ENCODE measurements at regions not wholly inside any gene's neighbourhood (a gene's known extent, or its start where the extent isn't known, plus 50 kb on each side); places are given as distances from the start of the nearest gene placed in this dataset.
"Not testable (repeated sequence)": the region's sequence is repeated elsewhere in the genome, so short reads cannot be mapped to it uniquely, and the experiment has no call there.

- no peak overlapping the region for H3K9ac ChIP-seq (ENCODE audit: low read depth, low read length)
- H3K9me3 ChIP-seq (ENCODE audit: insufficient read depth, low read depth, low read length), result no peaks in the 10 kb centered on the region
- 96% methylated on average over 14 of the region's 14 CpGs for WGBS
- no peak overlapping the region for H3K27ac ChIP-seq (ENCODE audit: low read depth, low read length)
- H3K4me3 ChIP-seq (ENCODE audit: low read length), result no peak overlapping the region
- no peaks in the 10 kb centered on the region for H3K4me1 ChIP-seq (ENCODE audit: insufficient read depth, low read length)
- no peaks in the 10 kb centered on the region for H3K36me3 ChIP-seq (ENCODE audit: insufficient read depth, low read length)
- no peaks in the 10 kb centered on the region for H3K27me3 ChIP-seq (ENCODE audit: insufficient read depth, low read length)
These were observed 178.8 kb upstream of the PFKP start for GRCh38 chr10:2888403-2889004.

GRCh38 chr10:2887391-2888070 lies 179.8 kb upstream of the PFKP start:
- no peaks in the 10 kb centered on the region for H3K9me3 ChIP-seq (ENCODE audit: insufficient read depth, low read depth, low read length)
- H3K9ac ChIP-seq (ENCODE audit: low read depth, low read length), result no peak overlapping the region
- no peaks in the 10 kb centered on the region for H3K27me3 ChIP-seq (ENCODE audit: insufficient read depth, low read length)
- no peak overlapping the region for H3K4me3 ChIP-seq (ENCODE audit: low read length)
- WGBS, result 90% methylated on average over 12 of the region's 12 CpGs
- H3K27ac ChIP-seq (ENCODE audit: low read depth, low read length), result no peak overlapping the region
- H3K36me3 ChIP-seq (ENCODE audit: insufficient read depth, low read length), result no peaks in the 10 kb centered on the region
- no peaks in the 10 kb centered on the region for H3K4me1 ChIP-seq (ENCODE audit: insufficient read depth, low read length)

GRCh38 chr10:2886662-2887061 lies 180.7 kb upstream of the PFKP start:
- no peaks in the 10 kb centered on the region for H3K27me3 ChIP-seq (ENCODE audit: insufficient read depth, low read length)
- no peaks in the 10 kb centered on the region for H3K36me3 ChIP-seq (ENCODE audit: insufficient read depth, low read length)
- no peaks in the 10 kb centered on the region for H3K4me1 ChIP-seq (ENCODE audit: insufficient read depth, low read length)
- no peak overlapping the region for H3K27ac ChIP-seq (ENCODE audit: low read depth, low read length)
- no peak overlapping the region for H3K4me3 ChIP-seq (ENCODE audit: low read length)
- no peak overlapping the region for H3K9ac ChIP-seq (ENCODE audit: low read depth, low read length)
- H3K9me3 ChIP-seq (ENCODE audit: insufficient read depth, low read depth, low read length), result no peaks in the 10 kb centered on the region
- 95% methylated on average over 12 of the region's 12 CpGs for WGBS

GRCh38 chr10:2885288-2886278 lies 181.8 kb upstream of the PFKP start:
- H3K36me3 ChIP-seq (ENCODE audit: insufficient read depth, low read length), result no peaks in the 10 kb centered on the region
- no peak overlapping the region for H3K9ac ChIP-seq (ENCODE audit: low read depth, low read length)

GRCh38 chr10:2883983-2884540 lies 183.3 kb upstream of the PFKP start:
- H3K9me3 ChIP-seq (ENCODE audit: insufficient read depth, low read depth, low read length); H3K27me3 ChIP-seq (ENCODE audit: insufficient read depth, low read length); H3K36me3 ChIP-seq (ENCODE audit: insufficient read depth, low read length); H3K4me3 ChIP-seq (ENCODE audit: low read length); H3K4me1 ChIP-seq (ENCODE audit: insufficient read depth, low read length); H3K9ac ChIP-seq (ENCODE audit: low read depth, low read length); H3K27ac ChIP-seq (ENCODE audit: low read depth, low read length): not testable (repeated sequence)
- 92% methylated on average over 3 of the region's 4 CpGs for WGBS

More at GRCh38 chr10:2885288-2886278, 181.8 kb upstream of the PFKP start:
- Histone ChIP-seq H3K4me3 (ENCODE audit: low read length) (no peak overlapping the region), H3K4me1 (ENCODE audit: insufficient read depth, low read length) (no peaks in the 10 kb centered on the region), H3K27ac (ENCODE audit: low read depth, low read length) (no peak overlapping the region), H3K27me3 (ENCODE audit: insufficient read depth, low read length) (no peaks in the 10 kb centered on the region), H3K9me3 (ENCODE audit: insufficient read depth, low read depth, low read length) (no peaks in the 10 kb centered on the region)
- 94% methylated on average over 10 of the region's 10 CpGs for WGBS

GRCh38 chr10:2883238-2883637 lies 184.1 kb upstream of the PFKP start:
- Histone ChIP-seq H3K27ac (ENCODE audit: low read depth, low read length) (no peak overlapping the region), H3K4me1 (ENCODE audit: insufficient read depth, low read length) (no peaks in the 10 kb centered on the region), H3K36me3 (ENCODE audit: insufficient read depth, low read length) (no peaks in the 10 kb centered on the region), H3K4me3 (ENCODE audit: low read length) (no peak overlapping the region), H3K9ac (ENCODE audit: low read depth, low read length) (no peak overlapping the region), H3K9me3 (ENCODE audit: insufficient read depth, low read depth, low read length) (no peaks in the 10 kb centered on the region), H3K27me3 (ENCODE audit: insufficient read depth, low read length) (no peaks in the 10 kb centered on the region)
- no CpG with 5 or more reads among the region's 1 CpG for WGBS

- no peak overlapping the region for H3K4me3 ChIP-seq (ENCODE audit: low read length)
- H3K27ac ChIP-seq (ENCODE audit: low read depth, low read length), result no peak overlapping the region
- H3K27me3 ChIP-seq (ENCODE audit: insufficient read depth, low read length), result no peaks in the 10 kb centered on the region
- H3K9me3 ChIP-seq (ENCODE audit: insufficient read depth, low read depth, low read length), result no peaks in the 10 kb centered on the region
- no peak overlapping the region for H3K9ac ChIP-seq (ENCODE audit: low read depth, low read length)
- WGBS, result 93% methylated on average over 8 of the region's 9 CpGs
- H3K4me1 ChIP-seq (ENCODE audit: insufficient read depth, low read length), result no peaks in the 10 kb centered on the region
- no peaks in the 10 kb centered on the region for H3K36me3 ChIP-seq (ENCODE audit: insufficient read depth, low read length)
These were observed 184.7 kb upstream of the PFKP start for GRCh38 chr10:2882628-2883027.

GRCh38 chr10:2881720-2882620 lies 185.4 kb upstream of the PFKP start:
- Histone ChIP-seq H3K27ac (ENCODE audit: low read depth, low read length) (no peak overlapping the region), H3K9ac (ENCODE audit: low read depth, low read length) (no peak overlapping the region), H3K4me1 (ENCODE audit: insufficient read depth, low read length) (no peaks in the 10 kb centered on the region), H3K27me3 (ENCODE audit: insufficient read depth, low read length) (no peaks in the 10 kb centered on the region), H3K9me3 (ENCODE audit: insufficient read depth, low read depth, low read length) (no peaks in the 10 kb centered on the region), H3K4me3 (ENCODE audit: low read length) (no peak overlapping the region), H3K36me3 (ENCODE audit: insufficient read depth, low read length) (no peaks in the 10 kb centered on the region)
- 92% methylated on average over 6 of the region's 6 CpGs for WGBS

GRCh38 chr10:2880050-2880449 lies 187.3 kb upstream of the PFKP start:
- H3K9ac ChIP-seq (ENCODE audit: low read depth, low read length); H3K9me3 ChIP-seq (ENCODE audit: insufficient read depth, low read depth, low read length); H3K27me3 ChIP-seq (ENCODE audit: insufficient read depth, low read length); H3K36me3 ChIP-seq (ENCODE audit: insufficient read depth, low read length); H3K4me1 ChIP-seq (ENCODE audit: insufficient read depth, low read length); H3K27ac ChIP-seq (ENCODE audit: low read depth, low read length); H3K4me3 ChIP-seq (ENCODE audit: low read length): not testable (repeated sequence)
- WGBS, result 93% methylated on average over 1 of the region's 2 CpGs

GRCh38 chr10:2878818-2879217 lies 188.5 kb upstream of the PFKP start:
- Histone ChIP-seq H3K9ac (ENCODE audit: low read depth, low read length) (no peak overlapping the region), H3K36me3 (ENCODE audit: insufficient read depth, low read length) (no peaks in the 10 kb centered on the region), H3K27ac (ENCODE audit: low read depth, low read length) (no peak overlapping the region), H3K4me1 (ENCODE audit: insufficient read depth, low read length) (no peaks in the 10 kb centered on the region), H3K27me3 (ENCODE audit: insufficient read depth, low read length) (no peaks in the 10 kb centered on the region), H3K4me3 (ENCODE audit: low read length) (no peak overlapping the region), H3K9me3 (ENCODE audit: insufficient read depth, low read depth, low read length) (no peaks in the 10 kb centered on the region)
- WGBS, result 85% methylated on average over 8 of the region's 8 CpGs

All from HUES64 (cell line).